GM13976 (cell line): ENCODE measurements at regions not wholly inside any gene's neighbourhood (a gene's known extent, or its start where the extent isn't known, plus 50 kb on each side); places are given as distances from the start of the nearest gene placed in this dataset.

Experiments
- DNase-seq: peaks from one replicate; pipeline ENCODE4 v3.0.0; 2012; ENCODE audit warnings: low spot score
- CTCF ChIP-seq: IDR thresholded peaks from 2 replicates; pipeline ENCODE4 v1.5.1; 2012; ENCODE audit warnings: borderline replicate concordance, mild to moderate bottlenecking; ENCODE audit not compliant: insufficient read depth; ENCODE audit errors: extremely low read depth, missing control alignments, control extremely low read depth
- in situ Hi-C: fragments of 300-500 bp; cut with MboI; formaldehyde crosslinking; loops from one replicate; pipeline ENCODE4 v1.12.0; 2022; ENCODE audit warnings: low sequenced_read_pairs, mixed read lengths, inconsistent platforms; ENCODE audit not compliant: unreplicated experiment

GRCh38 chr5:138661291-138661960, 86.2 kb upstream of the HSPA9 start:
- in situ Hi-C loops: no loop called here
- no peak for DNase-seq
- TF ChIP-seq CTCF: no peak

GRCh38 chr5:138660051-138660572, 84.9 kb upstream of the HSPA9 start:
- no peak for DNase-seq
- TF ChIP-seq CTCF: no peak
- in situ Hi-C loops: no loop called here

- TF ChIP-seq CTCF: no peak
- in situ Hi-C loops: no loop called here
These were observed 84.4 kb upstream of the HSPA9 start for GRCh38 chr5:138659561-138659960.

GRCh38 chr5:138659121-138659520, 83.9 kb upstream of the HSPA9 start:
- no peak for DNase-seq
- TF ChIP-seq CTCF: no peak
- in situ Hi-C loops: no loop called here

More at GRCh38 chr5:138659561-138659960, 84.4 kb upstream of the HSPA9 start:
- no peak for DNase-seq

- no peak for DNase-seq
- no peak for TF ChIP-seq CTCF
- in situ Hi-C loops: no loop called here
These were observed 83.5 kb upstream of the HSPA9 start for GRCh38 chr5:138658676-138659075.

GRCh38 chr5:138657360-138657759, 82.2 kb upstream of the HSPA9 start:
- no peak for DNase-seq
- in situ Hi-C loops: no loop called here
- TF ChIP-seq CTCF: no peak
